UCSD-AML1 (cell line): ENCODE measurements at regions not wholly inside any gene's neighbourhood (a gene's known extent, or its start where the extent isn't known, plus 50 kb on each side); places are given as distances from the start of the nearest gene placed in this dataset.
"Not testable (repeated sequence)": the region's sequence is repeated elsewhere in the genome, so short reads cannot be mapped to it uniquely, and the experiment has no call there.

Experiments
- DNase-seq: peaks from one replicate; lab custom pipeline; 2025; ENCODE audit not compliant: unreplicated experiment; lab: John Stamatoyannopoulos, UW

DNA sequence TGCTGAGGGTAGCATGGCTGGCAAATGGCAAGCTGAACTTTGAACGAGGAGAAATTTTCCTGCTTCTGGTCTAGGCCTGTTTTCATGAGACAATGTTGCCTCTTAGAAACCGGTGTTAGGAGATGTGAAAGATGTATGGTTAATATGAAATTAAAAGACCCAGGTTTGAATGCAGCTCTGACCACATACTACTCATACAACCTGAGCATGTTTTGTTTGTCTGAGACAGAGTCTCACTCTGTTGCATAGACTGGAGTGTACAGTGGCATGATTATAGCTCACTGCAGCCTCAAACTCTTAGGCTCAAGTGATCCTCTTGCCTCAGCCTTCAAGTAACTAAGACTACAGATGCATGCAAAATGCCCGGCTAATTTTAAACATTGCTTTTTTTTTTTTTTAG lies 193.4 kb upstream of the FZD8 start:
- no peak for DNase-seq

DNA sequence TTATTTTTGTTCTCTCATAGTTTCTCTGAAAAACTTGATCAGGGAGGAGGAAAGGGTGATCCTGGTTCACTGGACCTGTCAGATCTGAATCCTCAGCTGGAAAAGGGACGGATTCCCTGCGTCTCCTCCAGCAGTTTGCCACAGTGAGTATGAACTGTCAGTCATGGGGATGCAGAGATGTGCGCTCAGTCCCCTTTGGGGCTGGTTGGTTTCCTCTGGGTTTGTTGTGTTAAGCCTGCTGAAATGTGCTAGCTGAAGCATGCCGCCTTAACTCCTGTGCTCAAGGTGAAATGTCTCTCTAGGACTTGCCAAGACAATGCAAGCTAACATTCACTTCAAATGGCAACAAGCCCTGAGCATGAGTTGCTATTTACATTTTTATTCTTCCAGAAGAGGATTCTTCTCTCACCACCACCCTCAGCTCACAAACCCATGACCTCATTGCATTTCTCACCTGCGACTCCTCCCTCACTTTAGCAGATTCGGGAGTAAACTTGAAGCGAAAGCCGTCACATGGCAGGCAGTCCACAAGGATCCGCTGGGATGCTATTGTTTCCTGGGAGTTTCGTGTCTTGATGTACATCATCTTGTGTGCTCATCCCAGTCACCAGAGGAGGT lies 192.9 kb upstream of the FZD8 start:
- DNase-seq = no peak

DNA sequence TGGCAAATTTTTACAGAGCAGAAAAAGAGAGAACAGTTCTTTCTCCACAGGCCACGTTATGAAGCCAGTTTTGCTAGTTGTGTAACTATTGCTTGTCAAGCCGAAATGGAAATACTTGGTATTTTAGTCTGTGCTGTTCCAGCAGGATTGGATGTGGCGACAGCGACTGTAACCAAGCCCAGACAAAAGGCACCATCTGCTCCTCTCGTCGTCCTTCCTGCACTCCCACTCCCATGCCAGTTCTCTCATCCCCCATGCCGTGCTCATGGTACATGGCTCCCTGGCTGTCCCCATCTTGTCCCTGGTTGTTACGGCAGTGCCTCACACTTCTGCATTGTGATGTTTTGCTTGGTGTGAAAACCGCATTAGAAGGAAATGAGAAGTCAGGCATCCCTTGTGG lies 185.7 kb upstream of the FZD8 start:
- DNase-seq = no peak

DNA sequence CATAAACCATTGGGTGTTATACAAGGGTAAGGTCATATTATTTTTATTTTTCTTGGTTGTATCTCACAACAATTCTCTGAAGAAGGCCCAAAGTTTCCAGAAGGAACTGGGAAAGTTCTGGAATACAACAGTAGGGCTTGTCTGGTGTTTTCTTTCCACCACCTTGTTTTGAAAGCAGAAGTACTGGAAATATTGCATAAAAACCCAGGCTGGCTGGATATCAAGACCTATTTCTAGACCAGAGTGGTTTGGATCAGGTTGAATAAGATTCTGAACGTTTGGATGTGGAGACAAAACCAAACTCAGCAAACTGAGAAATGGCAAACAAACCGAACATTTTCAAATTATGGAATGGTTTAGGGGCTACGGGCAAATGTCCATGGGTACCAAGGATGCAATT lies 182.6 kb upstream of the FZD8 start:
- DNase-seq = no peak

DNA sequence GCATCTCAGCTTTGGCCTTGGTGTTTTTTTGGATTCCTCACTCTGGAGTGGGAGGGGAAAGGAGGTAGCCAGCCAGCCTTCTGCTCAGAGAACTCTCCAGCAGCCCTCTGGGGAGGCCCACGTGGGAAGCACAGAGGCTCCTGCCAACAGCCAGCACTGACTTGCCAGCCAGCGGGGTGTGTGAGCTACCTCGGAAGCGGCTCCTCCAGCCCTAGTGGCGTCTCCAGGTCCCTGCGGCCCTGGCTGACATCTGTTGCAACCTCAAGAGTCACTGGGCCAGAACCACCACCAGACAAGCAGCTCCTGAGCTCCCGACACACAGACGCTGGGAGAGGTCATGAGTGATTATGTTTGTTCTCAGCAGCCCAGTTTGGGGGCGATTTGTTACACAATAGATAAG lies 180.2 kb upstream of the FZD8 start:
- no peak for DNase-seq

DNA sequence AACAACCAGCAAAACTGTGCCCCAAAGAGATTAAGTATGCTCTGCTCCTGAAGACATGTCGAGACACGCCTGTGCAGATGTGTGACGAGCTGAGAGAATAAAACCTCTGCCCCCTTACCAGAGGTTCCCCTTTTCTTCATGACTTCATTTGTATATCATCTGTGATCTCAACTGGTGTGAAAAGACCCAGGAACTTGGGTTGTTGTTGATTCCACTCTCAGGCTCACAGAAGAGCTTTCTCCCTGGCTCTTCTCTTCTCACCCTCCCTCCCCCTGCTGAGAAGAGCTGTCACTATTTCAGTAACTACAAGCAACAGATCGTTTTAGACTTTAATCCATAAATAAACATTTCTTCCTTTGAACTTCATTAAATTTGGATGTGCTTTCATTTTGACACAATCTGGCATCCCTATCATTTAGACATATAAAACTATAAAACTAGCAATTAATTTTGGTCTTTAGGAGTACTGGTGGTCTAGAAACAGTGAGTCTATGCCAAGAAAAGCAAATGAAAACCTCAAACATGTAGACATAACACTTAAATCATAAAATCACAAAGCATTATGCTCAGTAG lies 179.3 kb upstream of the FZD8 start:
- no peak for DNase-seq

DNA sequence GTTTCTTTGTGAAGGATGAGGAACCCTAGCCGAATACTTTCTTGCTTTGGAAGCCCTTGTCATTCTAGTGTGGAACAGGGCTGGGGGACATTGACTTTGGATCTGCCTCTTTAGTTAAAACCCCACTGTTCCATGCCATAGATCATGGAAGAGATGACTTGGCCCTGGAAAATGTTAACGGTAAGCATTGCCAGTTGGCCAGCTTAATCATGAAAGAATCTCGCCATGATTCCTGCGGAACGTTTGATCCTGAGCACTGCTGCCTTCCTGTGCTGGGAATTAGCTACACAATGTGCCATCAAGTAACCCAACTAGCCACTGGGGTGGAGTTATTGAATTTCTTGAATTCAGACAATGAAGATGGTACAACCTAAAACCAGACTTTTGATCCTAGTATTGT lies 177.6 kb upstream of the FZD8 start:
- DNase-seq = no peak

DNA sequence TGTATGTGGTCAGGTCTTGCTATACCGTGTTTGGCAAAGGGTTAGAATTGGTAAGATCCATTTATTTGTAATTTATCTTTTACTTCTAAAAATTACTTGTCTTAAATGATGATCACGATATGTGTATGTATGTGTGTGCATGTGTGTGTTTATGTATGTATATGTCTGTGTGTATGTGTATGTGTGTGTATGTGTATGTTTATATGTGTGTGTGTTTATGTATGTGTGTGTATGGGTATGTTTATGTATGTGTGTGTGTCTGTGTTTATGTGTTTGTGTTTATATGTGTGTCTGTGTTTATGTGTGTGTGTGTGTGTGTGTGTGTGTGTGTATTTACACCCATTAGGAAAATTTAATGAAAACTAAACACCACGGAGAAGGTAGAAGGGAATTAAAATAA lies 176.9 kb upstream of the FZD8 start:
- DNase-seq = no peak

DNA sequence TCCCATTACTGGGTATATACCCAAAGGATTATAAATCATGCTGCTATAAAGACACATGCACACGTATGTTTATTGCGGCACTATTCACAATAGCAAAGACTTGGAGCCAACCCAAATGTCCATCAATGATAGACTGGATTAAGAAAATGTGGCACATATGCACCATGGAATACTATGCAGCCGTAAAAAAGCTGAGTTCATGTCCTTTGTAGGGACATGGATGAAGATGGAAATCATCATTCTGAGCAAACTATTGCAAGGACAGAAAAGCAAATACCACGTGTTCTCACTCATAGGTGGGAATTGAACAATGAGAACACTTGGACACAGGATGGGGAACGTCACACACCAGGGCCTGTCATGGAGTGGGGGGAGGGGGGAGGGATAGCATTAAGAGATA lies 175.0 kb upstream of the FZD8 start:
- DNase-seq = not testable (repeated sequence)

DNA sequence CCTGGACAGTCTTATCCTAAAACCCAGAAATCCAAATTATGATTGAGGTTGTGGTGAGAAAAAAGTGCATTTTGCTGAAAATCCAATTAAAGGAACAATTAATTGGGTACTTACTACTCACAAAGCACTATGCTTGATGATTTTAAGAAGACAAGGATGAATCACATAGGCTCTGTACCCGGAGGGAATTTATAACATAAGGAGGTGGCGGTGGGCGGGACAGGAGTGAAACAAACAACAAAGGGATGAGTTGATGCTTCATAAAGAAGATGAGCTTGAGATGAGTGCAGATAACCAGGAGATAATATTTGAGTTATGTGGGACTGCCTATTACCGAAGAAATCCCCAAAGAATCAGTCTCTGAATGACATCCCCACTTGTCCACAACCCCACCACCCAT lies 171.1 kb upstream of the FZD8 start:
- DNase-seq = no peak

DNA sequence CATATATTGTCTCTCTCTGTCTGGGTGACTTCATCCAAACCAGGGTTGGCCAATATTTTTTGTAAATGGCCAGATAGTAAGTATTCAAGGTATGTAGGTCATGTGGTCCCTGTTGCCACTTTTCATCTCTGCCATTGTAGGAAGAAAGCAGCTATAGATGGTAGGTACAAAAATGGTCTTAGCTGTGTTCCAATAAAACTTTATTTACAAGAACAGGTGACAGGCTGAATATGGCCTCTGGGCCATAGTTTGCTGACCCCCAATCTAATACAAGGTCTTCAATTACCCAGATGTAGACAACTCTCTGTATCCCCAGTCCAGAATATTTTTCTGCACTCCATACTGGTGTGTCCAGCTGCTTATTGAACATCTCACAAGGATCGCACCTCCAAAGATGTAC lies 166.2 kb upstream of the FZD8 start:
- DNase-seq = no peak

DNA sequence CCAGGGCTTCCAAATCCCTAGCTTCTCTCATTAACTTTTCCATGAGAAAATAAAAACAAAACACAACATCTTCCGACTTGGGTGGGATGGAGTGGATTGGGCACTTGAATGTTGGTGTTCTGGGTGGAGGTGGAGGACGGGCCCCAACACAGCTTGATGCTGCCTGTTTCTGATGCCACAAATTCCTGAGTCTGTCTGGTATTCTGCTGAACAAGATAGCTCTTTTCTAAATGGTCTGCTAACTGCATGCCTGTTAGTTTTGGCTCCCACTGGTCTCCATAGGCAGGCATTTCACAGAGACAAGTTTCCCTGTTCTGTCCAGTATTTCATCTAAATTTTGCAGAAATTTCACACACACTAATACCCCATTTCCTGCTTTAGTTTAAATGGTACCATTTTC lies 160.9 kb upstream of the FZD8 start:
- no peak for DNase-seq

DNA sequence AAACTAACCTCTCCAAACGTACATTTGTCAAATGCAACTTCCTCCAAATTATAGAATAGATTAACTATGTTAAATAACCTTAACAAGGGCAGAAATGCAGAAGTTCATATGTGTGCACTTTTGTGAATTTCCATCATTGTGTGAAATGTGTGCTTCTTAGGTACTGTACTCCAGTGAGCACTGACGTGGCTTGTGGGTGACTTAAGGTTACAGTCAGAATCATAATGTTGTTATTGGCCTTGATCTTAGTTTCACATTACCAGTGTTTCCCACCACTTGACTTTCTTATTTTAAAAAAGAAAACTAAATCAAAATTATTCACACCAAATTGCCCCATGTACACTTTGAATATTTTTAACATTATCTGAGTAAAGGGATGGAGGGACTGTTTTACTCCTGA lies 155.1 kb upstream of the FZD8 start:
- no peak for DNase-seq

DNA sequence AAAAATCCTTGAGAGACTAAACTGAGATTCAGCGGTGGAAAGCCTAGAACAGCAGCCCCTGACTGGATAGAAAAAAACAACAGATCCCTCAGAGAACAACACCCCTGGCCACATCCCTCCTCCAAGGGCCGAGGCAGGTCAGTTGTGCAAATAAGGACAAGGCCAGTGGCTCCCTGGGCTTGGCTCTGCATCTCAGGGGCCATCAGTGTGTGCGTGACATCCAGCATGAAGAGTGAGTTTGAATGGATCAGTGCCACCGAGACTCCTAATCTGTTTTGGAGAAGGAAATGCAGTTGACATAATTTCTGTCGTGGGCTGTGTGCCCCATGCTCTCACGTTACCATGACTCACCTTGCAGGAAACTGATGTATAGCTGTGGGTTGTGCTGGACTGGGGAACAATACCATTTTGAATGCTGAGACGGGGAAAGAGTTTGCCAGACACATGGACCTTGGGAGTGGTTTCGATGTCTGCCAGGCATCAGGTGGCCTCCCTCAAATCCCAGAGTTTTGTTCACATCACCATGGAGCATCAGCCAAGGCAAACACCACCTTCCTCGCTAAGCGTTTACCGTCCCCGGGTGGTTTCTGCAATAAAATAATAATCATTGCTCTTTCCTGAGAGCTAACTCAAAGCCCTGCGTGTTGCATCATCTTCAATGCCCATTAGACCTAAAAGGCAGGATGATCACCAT lies 153.2 kb upstream of the FZD8 start:
- no peak for DNase-seq

DNA sequence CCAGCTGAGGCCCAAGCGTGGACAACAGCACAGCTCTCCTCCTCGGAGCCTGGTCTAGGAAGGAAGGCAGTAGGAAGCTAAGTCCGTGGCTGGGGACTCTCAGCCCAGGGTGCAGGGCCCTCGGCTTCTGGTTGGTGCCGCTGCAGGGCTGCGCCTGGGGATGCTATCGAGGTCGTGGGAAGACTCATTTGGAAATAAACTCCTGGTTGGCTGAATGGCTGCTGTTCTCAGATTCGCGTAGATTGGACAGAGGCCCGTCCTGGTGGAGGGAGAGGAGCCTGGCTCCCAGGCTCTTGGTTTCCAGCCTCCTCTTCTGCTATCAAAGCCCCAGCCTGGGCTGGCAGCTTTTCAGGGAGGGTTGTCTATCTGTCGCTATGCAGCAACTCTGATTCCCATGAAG lies 152.6 kb upstream of the FZD8 start:
- DNase-seq = no peak

DNA sequence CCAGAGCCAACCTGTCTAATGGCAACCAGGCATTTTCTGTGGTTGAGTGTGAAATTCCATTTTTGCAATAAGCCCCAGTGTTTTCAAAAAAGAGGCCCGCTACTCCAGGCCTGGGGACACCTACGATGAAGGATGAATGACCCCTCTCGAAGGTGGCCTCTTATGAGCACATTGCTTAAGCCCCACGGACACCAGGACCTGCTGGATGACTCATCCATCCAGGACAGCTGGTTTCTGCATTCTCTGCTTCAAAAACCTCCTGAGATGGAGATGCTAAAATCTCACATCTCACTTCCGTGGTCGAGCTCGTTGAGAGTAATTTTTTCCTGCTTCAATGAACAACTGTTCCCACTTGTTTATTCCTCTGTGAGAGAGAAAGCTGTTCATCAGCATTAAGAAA lies 150.2 kb upstream of the FZD8 start:
- DNase-seq = no peak

DNA sequence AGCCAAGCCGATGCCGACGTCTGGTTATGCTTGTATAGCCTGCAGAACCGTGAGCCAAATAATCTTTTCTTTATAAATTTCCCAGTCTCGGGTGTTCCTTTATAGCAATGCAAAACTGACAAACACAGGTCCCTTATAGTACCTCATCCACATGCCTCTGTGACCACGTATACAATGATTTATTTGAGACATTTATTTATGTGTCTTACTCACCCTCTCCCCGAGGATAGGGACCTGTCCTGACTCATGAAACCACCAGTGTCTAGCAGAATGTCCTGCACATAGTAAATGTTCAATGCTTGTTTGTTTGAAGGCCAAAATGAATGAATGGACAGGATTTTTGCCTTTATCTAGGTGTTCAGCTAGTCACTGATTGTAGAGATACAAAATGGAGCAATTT lies 147.9 kb upstream of the FZD8 start:
- no peak for DNase-seq

DNA sequence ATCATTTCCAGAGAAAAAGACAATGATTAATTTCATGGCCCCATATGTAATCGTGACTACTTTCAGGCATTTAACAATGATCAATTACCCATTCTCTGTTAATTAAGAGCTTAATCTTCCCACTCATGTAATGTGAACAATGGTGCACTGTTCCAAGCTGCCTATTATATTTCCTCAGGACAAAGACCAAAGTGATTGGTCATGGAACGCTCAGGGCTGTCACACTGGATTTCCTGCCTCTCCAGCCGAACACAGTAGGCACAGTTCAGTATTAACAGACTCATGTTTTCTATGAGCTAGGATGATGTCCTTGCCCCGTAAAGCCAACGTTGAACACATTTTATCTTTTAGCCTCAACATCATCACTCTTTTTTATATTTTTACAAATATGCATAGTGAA lies 142.7 kb upstream of the FZD8 start:
- no peak for DNase-seq

DNA sequence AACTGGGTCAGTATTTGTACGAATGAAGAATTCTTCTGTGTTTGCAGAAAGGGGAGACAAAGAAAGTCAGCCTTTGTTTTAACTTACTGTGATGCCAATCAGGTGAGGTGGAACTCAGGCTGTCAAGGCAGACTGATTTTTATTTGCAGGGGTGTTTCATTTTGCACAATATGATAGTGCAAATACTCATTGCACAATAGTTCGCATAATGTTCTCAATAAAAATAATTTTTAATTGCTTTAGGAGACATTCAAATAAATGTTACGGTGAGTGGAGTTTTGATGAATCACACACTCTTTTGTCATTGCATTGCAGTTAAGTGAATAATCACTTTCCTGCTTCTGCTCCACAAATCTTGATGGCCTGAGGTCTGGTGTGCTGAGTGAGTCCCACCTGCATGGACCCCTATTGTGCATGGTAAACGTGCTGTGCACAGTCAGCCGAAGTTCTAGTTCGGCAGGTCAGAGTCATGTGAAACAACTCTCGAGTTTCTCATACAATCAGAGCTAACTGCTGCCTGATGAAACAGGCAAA lies 141.3 kb upstream of the FZD8 start:
- no peak for DNase-seq

DNA sequence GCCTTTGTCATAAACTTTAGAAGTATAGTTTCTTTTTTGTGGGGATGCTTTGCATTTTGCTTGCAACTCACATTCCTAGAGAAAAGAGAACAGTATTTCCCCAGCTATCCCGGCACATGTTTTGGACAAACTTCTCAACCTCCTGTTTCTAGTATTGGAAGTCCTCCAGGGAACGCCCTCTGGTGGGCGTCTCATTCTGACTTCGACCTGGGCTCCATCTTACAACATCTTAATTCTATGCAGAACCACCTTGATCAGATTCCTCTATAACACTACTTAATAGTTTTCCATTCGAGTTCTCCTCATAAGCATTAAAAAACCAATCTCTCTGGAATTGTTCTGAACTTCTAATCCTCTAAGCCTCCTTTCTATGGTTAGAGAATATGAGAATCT lies 139.5 kb upstream of the FZD8 start:
- DNase-seq = peak; percentile 13

DNA sequence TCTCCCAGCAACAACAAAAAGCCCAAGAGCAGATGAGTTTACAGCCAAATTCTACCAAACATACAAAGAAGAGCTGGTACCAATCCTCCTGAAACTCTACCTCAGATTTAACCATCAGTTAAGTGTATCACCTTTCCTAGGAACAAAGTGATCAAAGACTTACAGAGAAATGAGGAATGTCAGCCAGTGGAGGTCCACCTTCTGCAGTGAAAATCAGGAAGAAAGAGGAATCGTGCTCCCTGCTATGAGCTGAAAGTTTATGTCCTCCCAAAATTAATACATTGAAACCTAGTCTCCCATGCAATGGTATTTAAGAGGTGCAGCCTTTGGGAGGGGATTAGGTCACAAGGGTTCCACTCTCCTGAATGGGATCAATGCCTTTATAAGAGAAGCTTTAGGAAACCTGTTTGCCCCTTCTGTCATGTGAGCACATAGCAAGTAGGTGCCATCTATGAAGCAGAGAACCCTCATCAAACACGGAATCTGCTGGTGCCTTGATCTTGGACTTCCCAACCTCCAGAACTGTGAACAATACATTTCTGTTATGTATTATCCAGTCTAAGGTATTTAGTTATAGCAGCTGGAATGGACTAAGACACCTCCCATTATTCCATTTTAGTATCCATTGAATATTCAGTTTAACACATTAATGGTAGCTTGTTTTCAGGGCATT lies 139.0 kb upstream of the FZD8 start:
- no peak for DNase-seq

DNA sequence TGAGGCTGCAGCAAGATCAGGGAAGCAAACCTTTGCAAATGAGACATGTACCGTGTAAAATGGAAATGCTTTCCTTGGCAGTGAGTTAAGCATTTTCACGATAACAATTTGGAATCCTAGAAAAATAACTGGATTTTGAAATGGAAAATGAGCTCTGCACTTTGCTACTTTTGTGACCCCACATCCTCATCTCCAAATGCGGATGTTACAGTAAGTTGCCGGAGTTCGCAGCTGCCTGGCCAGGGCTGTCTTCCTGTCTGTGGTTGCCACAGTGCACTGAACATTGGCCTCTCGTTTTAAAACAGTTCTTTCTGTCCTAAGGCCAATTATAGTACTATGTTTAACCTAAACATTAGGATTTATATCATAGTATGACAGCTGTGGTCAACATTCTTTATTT lies 136.2 kb upstream of the FZD8 start:
- DNase-seq = peak; percentile 36
